OCI-LY7 (cell line): ENCODE measurements at regions not wholly inside any gene's neighbourhood (a gene's known extent, or its start where the extent isn't known, plus 50 kb on each side); places are given as distances from the start of the nearest gene placed in this dataset.

Experiments used
- EZH2phosphoT487 ChIP-seq: fragments of 200-600 bp; sonication (generic); IDR thresholded peaks from 2 replicates; pipeline ENCODE4 v1.6.1; 2018; ENCODE audit warnings: low read depth, borderline replicate concordance, mild to moderate bottlenecking, mixed run types, antibody characterized with exemption, low read length, moderate library complexity, mixed read lengths
- TF ChIP-seq, protein P1 (sequence below): fragments of 200-600 bp; sonication (generic); conservative IDR thresholded peaks from 2 replicates; pipeline ENCODE4 v1.5.1; 2014; ENCODE audit warnings: mild to moderate bottlenecking, antibody characterized with exemption, low read length, moderate library complexity, mixed read lengths

DNA sequence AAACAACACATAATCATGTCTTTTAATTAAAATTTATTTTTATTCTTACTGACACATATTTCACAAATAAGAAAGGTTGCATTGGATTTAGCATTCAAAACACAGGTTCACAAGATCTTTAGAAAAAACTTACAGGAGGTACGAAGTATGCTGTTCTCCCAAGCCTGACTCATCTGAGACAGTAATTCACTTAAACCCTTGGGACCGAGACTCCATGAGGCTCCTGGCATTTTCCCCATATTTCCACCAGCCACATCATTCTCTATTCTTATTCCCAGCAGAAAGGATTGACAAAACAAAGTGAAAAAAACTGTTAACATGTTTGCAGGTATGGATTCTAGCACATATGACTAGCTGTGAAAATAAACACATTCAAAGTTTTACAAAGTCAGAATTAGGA lies 52.6 kb downstream of the CNTN3 start:
- TF ChIP-seq, protein P1, sequence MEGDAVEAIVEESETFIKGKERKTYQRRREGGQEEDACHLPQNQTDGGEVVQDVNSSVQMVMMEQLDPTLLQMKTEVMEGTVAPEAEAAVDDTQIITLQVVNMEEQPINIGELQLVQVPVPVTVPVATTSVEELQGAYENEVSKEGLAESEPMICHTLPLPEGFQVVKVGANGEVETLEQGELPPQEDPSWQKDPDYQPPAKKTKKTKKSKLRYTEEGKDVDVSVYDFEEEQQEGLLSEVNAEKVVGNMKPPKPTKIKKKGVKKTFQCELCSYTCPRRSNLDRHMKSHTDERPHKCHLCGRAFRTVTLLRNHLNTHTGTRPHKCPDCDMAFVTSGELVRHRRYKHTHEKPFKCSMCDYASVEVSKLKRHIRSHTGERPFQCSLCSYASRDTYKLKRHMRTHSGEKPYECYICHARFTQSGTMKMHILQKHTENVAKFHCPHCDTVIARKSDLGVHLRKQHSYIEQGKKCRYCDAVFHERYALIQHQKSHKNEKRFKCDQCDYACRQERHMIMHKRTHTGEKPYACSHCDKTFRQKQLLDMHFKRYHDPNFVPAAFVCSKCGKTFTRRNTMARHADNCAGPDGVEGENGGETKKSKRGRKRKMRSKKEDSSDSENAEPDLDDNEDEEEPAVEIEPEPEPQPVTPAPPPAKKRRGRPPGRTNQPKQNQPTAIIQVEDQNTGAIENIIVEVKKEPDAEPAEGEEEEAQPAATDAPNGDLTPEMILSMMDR: no peak
- no peak for TF ChIP-seq EZH2phosphoT487
